SJSA1 (cell line): ENCODE measurements at regions not wholly inside any gene's neighbourhood (a gene's known extent, or its start where the extent isn't known, plus 50 kb on each side); places are given as distances from the start of the nearest gene placed in this dataset.

Experiments
- DNase-seq, 2 experiments: peaks; one replicate each; pipeline ENCODE4 v3.0.0-alpha.2; 2015 to 2020; ENCODE audit warnings: low spot score in 2 of 2, low read depth in 1 of 2
- H3K27ac ChIP-seq: fragments of 250-450 bp; sonication (Bioruptor Pico); 2 replicates; pipeline ENCODE4 v1.5.1; 2020; ENCODE audit warnings: mild to moderate bottlenecking, moderate library complexity
- H3K27me3 ChIP-seq: fragments of 250-450 bp; sonication (Bioruptor Pico); replicated peaks from 2 replicates; pipeline ENCODE4 v1.5.1; 2020; ENCODE audit warnings: mild to moderate bottlenecking, moderate library complexity
- H3K36me3 ChIP-seq: fragments of 250-450 bp; sonication (Bioruptor Pico); 2 replicates; pipeline ENCODE4 v1.5.1; 2020; ENCODE audit warnings: mild to moderate bottlenecking
- H3K4me1 ChIP-seq: fragments of 250-450 bp; sonication (Bioruptor Pico); replicated peaks from 2 replicates; pipeline ENCODE4 v1.6.1; 2021; ENCODE audit warnings: mild to moderate bottlenecking
- H3K4me3 ChIP-seq: fragments of 250-450 bp; sonication (Bioruptor Pico); 2 replicates; pipeline ENCODE4 v1.5.1; 2020; ENCODE audit warnings: mild to moderate bottlenecking
- H3K9me3 ChIP-seq: fragments of 250-450 bp; sonication (Bioruptor Pico); replicated peaks from 2 replicates; pipeline ENCODE4 v1.5.1; 2020; ENCODE audit warnings: mild to moderate bottlenecking

DNA sequence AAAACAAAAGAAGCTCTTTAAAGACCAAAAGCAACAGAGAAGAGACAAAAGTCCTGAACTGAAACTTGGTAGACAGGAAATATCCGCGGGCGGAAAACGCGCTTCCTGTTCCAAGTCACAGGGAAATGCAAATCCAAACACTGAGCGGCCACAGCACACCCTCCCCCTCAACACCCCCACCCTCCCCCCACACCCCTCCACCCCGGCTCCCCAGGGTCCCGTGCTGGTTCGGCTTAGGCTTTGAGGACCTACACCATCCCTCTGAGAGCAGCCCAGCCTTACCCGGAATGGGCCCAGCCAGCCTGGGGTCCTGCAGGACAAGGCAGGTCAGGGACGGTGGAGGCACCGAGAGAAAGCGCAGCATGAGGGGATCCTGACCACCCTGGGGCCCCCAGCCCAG lies 160.4 kb downstream of the BRD1 start:
- no peak overlapping the region for H3K27ac ChIP-seq
- DNase-seq, result peak in 1 of 2 experiments; percentile 32
- no peak overlapping the region for H3K4me3 ChIP-seq
- H3K36me3 ChIP-seq, result no peaks in the 10 kb centered on the region
- H3K4me1 ChIP-seq, result no peaks in the 10 kb centered on the region
- H3K27me3 ChIP-seq, result peaks cover 14% of the 10 kb centered on the region
- H3K9me3 ChIP-seq, result no peaks in the 10 kb centered on the region

DNA sequence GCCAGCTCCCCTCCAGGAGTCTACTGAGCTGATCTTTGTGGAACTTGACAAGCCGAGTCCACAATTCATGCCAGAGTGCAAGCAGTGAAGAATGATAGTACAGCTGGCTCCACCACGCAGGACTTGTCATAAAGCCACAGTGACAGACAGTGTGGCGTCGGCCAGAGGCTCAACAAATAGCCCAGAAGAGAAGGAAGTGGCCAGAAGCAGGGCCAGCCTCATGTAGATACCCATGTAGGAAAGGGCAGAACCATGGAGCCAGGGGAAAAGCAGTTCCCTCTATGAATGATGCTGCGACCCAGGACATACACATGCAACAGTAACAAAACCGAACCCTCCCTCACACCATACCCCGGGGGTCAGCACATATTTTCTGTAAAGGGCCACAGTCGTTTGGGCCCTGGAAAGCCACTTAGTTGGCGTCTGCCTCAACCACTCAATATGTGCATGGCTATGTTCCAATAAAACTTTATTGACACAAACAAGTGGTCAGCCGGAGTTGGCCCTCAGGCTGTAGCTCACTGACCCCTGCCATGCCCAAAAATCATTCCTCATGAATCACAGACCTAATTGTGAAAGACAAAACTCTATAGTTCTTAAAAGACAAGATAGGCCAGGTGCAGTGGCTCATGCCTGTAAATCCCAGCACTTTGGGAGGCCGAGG lies 161.4 kb downstream of the BRD1 start:
- no peaks in the 10 kb centered on the region for H3K36me3 ChIP-seq
- no peaks in the 10 kb centered on the region for H3K4me1 ChIP-seq
- H3K27me3 ChIP-seq, result peaks cover 14% of the 10 kb centered on the region
- no peaks in the 10 kb centered on the region for H3K9me3 ChIP-seq
- H3K27ac ChIP-seq, result no peak overlapping the region
- DNase-seq, result peak in 1 of 2 experiments; percentile 21
- no peak overlapping the region for H3K4me3 ChIP-seq

GRCh38 chr22:49664891-49665290 lies 162.8 kb downstream of the BRD1 start:
- Histone ChIP-seq H3K4me1 (no peaks in the 10 kb centered on the region), H3K27ac (no peak overlapping the region), H3K9me3 (no peaks in the 10 kb centered on the region), H3K36me3 (no peaks in the 10 kb centered on the region), H3K4me3 (no peak overlapping the region), H3K27me3 (peaks cover 14% of the 10 kb centered on the region)
- DNase-seq, result peak in 1 of 2 experiments; percentile 33

DNA sequence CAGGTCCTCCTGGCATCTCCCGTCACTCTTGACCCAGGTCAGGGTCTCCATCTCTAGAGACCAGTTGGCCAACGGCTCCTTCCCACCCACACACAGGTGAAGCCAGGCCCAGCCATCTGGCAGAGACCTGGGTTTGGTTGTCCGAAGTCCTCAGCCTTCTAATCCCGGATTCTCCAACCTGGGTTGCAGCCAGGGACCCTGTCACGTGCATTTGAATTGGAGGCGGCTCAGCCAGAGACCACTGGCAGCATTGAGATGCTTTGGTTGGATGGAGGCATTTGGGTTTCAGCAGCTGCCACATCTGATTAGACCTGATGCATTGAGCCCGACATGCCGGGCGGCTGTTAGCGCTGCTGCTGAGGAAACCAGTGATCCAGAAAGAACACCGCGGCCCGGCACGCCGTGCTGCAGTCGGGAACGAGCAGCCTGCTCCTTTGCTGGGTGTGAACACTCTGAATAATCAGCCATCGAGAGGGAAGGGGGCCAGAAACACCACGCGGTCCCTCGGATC lies 163.2 kb downstream of the BRD1 start:
- Histone ChIP-seq H3K27me3 (peaks cover 14% of the 10 kb centered on the region), H3K27ac (no peak overlapping the region), H3K4me1 (no peaks in the 10 kb centered on the region), H3K4me3 (no peak overlapping the region), H3K9me3 (no peaks in the 10 kb centered on the region), H3K36me3 (no peaks in the 10 kb centered on the region)
- DNase-seq, result peak in 1 of 2 experiments; percentile 36

GRCh38 chr22:49663823-49664222 lies 163.8 kb downstream of the BRD1 start:
- Histone ChIP-seq H3K9me3 (no peaks in the 10 kb centered on the region), H3K4me1 (no peaks in the 10 kb centered on the region), H3K27ac (no peak overlapping the region), H3K4me3 (no peak overlapping the region), H3K36me3 (no peaks in the 10 kb centered on the region), H3K27me3 (peaks cover 14% of the 10 kb centered on the region)
- DNase-seq, result peak in 1 of 2 experiments; percentile 35

GRCh38 chr22:49663311-49663711 lies 164.4 kb downstream of the BRD1 start:
- Histone ChIP-seq H3K27me3 (peaks cover 14% of the 10 kb centered on the region), H3K9me3 (no peaks in the 10 kb centered on the region), H3K27ac (no peak overlapping the region), H3K36me3 (no peaks in the 10 kb centered on the region), H3K4me3 (no peak overlapping the region), H3K4me1 (no peaks in the 10 kb centered on the region)
- peak in 1 of 2 experiments; percentile 40 for DNase-seq

DNA sequence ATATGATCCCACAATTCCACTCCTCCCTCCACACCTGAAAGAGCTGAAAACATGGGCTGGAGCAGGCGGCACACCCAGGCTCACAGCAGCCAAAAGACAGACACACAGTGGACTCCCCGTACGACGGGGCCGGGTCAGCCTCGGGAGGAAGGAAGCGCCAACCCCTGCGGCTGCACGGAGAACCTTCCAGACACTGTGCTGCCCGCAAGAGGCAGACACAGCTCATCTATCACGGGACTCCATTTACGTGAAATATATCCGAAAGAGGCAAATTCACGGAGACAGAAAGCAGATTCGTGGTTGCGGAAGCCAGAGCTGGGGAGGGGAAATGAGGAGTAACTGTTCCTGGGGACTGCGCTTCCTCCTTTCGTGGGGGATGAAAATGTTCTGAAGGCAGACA lies 165.0 kb downstream of the BRD1 start:
- H3K4me3 ChIP-seq, result no peak overlapping the region
- no peak overlapping the region for H3K27ac ChIP-seq
- H3K4me1 ChIP-seq, result no peaks in the 10 kb centered on the region
- no peaks in the 10 kb centered on the region for H3K36me3 ChIP-seq
- no peak for DNase-seq
- no peaks in the 10 kb centered on the region for H3K9me3 ChIP-seq
- peaks cover 14% of the 10 kb centered on the region for H3K27me3 ChIP-seq

DNA sequence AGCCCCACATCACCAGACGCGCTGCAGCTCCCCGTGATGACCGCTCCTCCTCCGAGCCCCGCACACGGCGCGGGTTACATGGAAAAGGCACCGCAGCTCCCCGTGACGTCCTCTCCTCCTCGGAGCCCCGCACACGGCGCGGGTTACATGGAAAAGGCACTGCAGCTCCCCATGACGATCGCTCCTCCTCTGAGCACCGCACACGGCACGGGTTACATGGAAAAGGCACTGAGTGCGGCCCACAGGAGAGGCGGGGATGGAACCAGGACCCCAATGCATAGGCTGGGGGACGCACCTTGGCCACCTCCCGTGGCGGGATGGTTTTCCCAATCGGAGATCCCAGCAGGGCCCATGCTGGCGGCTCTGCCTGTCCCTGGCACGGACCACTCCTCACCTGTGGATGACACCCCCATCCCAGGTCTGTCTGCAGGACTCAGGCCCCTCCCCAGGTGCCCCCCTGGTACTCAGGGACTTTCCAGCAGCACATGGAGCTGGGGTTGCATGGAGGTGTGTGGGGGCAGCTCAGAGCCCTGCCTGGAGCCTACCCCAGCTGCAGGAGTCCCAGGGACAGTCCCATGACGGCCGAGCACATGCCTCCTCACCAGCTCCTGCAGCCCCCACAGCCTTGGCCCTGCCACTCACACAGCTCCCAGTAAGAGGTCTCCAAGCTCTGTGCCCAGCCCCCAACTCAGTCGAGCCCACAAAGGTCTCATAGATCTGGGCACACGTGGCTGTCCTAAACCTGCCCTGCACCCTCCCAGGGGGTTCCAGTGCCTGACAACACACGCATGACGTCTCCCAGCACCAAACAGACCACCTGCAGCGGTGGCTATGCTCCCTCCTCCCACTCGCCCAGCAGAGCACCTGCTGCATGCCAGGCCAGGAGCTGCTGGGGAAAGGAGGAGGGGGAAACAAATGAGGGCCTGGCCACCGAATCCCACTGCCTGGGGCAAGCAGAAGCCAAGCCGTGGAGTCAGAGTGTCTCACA lies 166.6 kb downstream of the BRD1 start:
- no peaks in the 10 kb centered on the region for H3K4me1 ChIP-seq
- peaks cover 14% of the 10 kb centered on the region for H3K27me3 ChIP-seq
- H3K4me3 ChIP-seq, result no peak overlapping the region
- DNase-seq, result peak in 1 of 2 experiments; percentile 39
- no peak overlapping the region for H3K27ac ChIP-seq
- no peaks in the 10 kb centered on the region for H3K36me3 ChIP-seq
- H3K9me3 ChIP-seq, result no peaks in the 10 kb centered on the region

GRCh38 chr22:49660321-49660720 lies 167.4 kb downstream of the BRD1 start:
- DNase-seq, result peak in 1 of 2 experiments; percentile 27
- H3K4me3 ChIP-seq, result no peak overlapping the region
- H3K36me3 ChIP-seq, result no peaks in the 10 kb centered on the region
- no peaks in the 10 kb centered on the region for H3K4me1 ChIP-seq
- H3K9me3 ChIP-seq, result no peaks in the 10 kb centered on the region
- peaks cover 14% of the 10 kb centered on the region for H3K27me3 ChIP-seq
- no peak overlapping the region for H3K27ac ChIP-seq

GRCh38 chr22:49659924-49660315 lies 167.8 kb downstream of the BRD1 start:
- peak in 1 of 2 experiments; percentile 40 for DNase-seq
- H3K36me3 ChIP-seq, result no peaks in the 10 kb centered on the region
- H3K4me3 ChIP-seq, result no peak overlapping the region
- H3K9me3 ChIP-seq, result no peaks in the 10 kb centered on the region
- no peaks in the 10 kb centered on the region for H3K4me1 ChIP-seq
- no peak overlapping the region for H3K27ac ChIP-seq
- H3K27me3 ChIP-seq, result peaks cover 10% of the 10 kb centered on the region

- H3K27ac ChIP-seq, result no peak overlapping the region
- H3K36me3 ChIP-seq, result no peaks in the 10 kb centered on the region
- peaks cover 7% of the 10 kb centered on the region; the same call in 1 of the 2 replicates for H3K27me3 ChIP-seq
- H3K9me3 ChIP-seq, result no peaks in the 10 kb centered on the region
- no peak overlapping the region for H3K4me3 ChIP-seq
- DNase-seq, result peak in 1 of 2 experiments; percentile 38
- no peaks in the 10 kb centered on the region for H3K4me1 ChIP-seq
Observed at GRCh38 chr22:49659281-49659923, 168.3 kb downstream of the BRD1 start.

DNA sequence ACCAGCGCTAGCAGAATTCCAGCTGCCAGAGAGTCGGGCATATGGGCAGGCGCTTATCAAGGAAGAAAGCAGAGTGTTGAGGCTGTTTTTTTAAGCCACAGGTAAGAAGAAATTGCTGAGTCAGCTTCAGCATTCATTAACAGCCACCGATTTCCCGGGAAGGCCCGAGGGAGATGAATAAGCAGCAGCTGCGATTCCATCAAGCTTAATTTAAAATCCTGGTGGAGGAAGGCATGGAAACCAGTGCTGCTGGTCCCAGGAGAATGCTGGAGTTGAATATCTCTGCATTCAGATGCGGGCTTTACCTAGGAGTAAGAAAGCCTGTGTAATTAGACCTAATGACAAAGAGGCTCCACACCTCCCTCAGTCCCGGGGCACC lies 168.8 kb downstream of the BRD1 start:
- Histone ChIP-seq H3K4me3 (no peak overlapping the region), H3K27ac (no peak overlapping the region), H3K4me1 (no peaks in the 10 kb centered on the region), H3K27me3 (peaks cover 3% of the 10 kb centered on the region; the same call in 1 of the 2 replicates), H3K36me3 (no peaks in the 10 kb centered on the region), H3K9me3 (no peaks in the 10 kb centered on the region)
- DNase-seq, result peak in 1 of 2 experiments; percentile 25

DNA sequence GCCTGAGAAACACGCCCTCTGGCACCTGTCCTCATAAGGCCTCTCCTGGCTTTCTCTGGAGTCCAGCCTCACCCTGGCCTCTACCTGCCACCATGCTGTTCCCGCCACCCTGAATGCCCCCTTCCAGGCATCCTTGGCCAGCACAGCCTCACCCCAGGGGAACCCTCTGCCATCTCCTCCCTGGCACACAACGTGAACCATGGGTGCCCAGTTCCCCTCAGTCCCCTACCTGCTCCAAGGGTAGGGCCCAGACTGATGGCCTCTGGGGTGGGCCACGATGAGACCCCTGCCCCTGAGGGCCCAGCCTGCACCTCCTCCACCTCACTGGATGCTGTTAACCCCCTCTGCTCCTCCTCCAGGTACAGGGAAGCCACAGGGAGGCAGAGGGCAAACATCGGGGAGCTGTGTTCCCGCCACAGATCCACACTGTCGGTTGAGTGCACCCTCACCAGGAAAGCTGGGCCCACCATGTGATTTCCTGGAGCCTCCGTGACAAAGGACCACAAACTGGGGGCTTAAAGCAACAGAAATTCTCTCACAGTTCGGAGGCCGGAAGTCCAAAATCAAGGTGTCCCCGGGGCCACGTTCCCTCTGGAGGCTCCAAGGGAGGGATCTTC lies 169.6 kb downstream of the BRD1 start:
- H3K4me3 ChIP-seq, result no peak overlapping the region
- no peak for DNase-seq
- no peaks in the 10 kb centered on the region for H3K9me3 ChIP-seq
- H3K36me3 ChIP-seq, result no peaks in the 10 kb centered on the region
- H3K27ac ChIP-seq, result no peak overlapping the region
- H3K27me3 ChIP-seq, result peaks cover 2% of the 10 kb centered on the region; the same call in 1 of the 2 replicates
- H3K4me1 ChIP-seq, result no peaks in the 10 kb centered on the region
